HG03066 (cell line): ENCODE measurements at regions not wholly inside any gene's neighbourhood (a gene's known extent, or its start where the extent isn't known, plus 50 kb on each side); places are given as distances from the start of the nearest gene placed in this dataset.

Source experiments
- ATAC-seq: cut with Tn5 transposase; IDR thresholded peaks from one replicate; pipeline ENCODE4 v1.9.1; 2021; ENCODE audit warnings: low read depth; ENCODE audit not compliant: unreplicated experiment

DNA sequence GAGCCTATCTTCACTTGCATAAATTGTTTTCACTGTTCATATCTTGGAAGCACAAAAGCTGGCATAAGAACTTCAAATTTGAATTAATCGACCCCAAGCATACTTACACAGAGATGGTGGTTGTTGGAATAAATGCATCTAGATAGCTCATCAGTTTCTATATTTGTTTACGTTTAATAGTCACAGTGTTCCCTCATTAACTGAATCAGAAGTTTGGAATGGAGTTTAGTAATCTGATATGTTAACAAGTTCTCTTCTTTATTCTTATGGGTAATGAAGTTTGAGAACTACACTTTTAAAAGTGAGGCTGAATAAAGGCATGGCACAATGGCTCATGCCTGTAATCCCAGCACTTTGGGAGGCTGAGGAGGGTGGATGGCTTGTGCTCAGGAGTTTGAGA lies 886.7 kb upstream of the PCDH20 start:
- no peak for ATAC-seq

DNA sequence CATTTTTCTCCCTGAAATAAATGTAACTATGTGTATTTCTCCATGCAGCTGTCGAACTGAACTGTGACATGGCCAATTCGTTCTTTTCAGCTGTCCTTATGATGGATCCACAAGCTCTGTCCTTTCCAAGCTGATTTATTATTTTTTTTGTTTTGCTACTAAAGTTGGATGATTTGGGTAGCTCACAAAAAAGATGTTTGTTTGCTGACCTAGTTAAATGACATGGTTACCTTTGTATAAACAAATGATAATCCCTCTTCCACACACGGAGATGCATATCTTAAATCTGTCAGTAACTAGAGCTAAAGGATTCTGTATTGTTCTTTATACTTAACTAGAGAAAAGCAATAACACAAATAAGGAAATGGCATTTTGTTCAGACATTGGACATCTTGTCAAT lies 884.3 kb upstream of the PCDH20 start:
- ATAC-seq = no peak

DNA sequence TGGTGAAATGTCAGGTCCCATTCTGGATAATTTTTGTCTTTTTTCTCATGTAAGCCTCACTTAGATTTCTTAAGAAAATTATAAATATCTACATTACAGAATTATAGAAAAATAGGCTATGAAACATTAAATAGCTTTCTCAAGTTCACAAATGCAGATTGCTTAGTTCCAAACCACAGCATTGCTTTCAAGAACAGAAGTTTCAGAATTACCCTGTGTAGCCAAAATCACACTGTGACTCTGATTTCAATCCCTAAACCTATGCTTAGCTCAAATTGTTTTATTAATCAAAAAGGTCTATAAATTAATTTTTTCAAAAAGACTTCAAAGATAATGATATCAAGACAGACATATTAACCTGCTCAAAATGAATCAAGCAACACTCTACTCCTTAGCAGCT lies 881.2 kb upstream of the PCDH20 start:
- ATAC-seq = no peak

DNA sequence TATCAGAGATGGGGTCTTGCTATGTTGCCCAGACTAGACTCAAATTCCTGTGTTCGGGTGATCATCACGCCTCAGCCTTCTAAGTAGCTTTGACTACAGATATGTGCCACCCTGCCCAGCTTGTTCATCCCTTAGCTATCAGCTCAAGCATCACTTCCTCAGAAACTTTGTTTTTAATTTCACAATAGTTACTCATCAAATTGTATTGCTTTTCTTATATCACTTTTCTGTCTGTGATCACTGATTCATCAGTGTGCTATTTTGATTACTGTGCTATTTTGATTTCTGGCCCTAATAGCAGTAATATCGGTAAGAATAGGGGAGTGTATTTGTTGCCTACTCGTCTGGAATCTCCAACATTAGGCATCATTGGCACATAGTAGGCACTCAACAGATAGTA lies 878.6 kb upstream of the PCDH20 start:
- no peak for ATAC-seq

DNA sequence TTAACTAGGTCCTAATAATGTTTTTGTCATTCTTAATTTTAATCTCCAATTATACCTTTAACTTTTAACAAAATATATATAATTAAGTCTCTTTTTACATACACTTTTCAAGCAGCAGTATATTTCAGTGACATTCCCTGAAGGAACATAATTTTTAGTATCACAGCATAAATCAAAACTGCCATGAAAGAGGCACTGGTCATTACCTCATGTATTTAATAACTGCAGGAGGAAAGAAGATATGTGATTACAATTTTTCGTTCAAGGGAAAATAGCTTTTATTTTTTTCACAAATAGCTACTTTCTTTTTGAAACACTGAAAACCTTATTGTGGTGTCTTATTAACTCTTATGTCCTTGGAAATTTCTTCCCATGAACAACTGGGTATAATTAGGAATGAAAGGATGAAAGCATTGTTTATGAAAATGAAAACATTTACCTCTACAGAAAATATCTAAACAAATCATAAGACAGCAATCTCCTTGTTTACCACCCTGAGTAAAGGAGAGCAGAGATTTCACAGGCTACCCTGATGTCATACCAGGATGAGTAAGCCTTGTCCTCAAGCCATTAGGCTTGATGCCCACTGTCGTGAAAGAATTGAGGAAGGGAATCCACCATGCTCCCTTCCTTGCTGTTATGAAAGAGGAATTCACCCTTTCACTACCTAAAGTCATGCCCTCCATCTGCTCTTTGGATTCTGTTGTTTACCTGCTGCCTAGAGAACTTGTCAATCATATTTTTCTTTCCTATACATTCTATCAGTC lies 877.2 kb upstream of the PCDH20 start:
- ATAC-seq = no peak

GRCh38 chr13:62290542-62290941 lies 874.9 kb upstream of the PCDH20 start:
- ATAC-seq = no peak

- no peak for ATAC-seq
Observed at GRCh38 chr13:62287764-62288163, 872.1 kb upstream of the PCDH20 start.

- ATAC-seq = peak; percentile 92
Observed at GRCh38 chr13:62280590-62280989, 864.9 kb upstream of the PCDH20 start.

GRCh38 chr13:62278271-62278670 lies 862.6 kb upstream of the PCDH20 start:
- ATAC-seq = no peak

GRCh38 chr13:62251734-62252133 lies 836.1 kb upstream of the PCDH20 start:
- no peak for ATAC-seq

DNA sequence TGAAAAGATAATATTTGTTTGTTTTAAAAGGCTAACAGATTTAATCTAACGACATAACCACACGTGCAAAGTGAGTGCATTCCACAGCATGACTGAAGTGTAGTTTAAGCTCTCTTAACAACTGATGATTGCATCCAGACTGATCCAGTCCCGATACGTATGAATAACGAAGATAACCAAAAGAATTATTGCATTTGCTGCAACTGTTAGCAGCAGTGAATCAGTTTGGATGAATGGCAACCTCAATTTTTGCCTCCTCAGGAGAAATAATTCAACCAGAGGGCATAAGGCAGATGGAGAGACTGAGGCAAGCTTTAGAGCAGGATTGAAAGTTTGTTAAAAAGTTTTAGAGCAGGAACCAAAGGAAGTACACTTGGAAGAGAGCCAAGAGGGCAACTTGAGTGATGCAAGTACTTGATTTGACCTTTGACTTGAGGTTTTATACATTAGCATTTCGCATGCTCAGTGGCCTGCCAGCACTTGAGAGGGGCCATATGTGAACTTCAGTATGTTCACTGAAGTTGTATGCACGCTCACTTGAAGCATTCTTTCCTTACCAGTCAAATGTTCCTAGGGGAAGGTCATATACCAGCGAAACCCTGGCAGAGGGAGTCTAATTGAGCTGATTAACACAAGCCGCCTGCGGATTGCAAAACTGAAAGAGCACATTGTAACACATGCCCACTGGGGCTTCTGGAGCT lies 835.0 kb upstream of the PCDH20 start:
- ATAC-seq = no peak

- no peak for ATAC-seq
Observed at GRCh38 chr13:62246581-62246980, 830.9 kb upstream of the PCDH20 start.

DNA sequence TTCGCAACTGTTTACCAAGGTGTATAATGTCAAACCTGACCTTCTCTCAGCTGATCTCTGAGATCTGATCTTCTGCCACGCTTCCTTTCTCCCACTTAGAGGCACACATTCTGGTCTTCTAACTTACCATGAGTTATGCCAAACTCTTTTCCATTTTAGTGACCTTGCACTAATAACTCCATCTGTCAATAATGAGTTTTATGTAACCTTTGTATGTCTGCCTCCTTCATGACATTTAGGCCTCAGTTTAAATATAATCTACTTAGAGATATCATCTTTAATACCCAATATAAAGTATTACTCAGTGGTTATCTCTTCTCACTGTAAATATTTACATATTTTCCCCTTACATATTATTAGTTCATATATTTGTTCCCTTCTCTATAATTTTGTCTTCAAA lies 827.5 kb upstream of the PCDH20 start:
- ATAC-seq = no peak

DNA sequence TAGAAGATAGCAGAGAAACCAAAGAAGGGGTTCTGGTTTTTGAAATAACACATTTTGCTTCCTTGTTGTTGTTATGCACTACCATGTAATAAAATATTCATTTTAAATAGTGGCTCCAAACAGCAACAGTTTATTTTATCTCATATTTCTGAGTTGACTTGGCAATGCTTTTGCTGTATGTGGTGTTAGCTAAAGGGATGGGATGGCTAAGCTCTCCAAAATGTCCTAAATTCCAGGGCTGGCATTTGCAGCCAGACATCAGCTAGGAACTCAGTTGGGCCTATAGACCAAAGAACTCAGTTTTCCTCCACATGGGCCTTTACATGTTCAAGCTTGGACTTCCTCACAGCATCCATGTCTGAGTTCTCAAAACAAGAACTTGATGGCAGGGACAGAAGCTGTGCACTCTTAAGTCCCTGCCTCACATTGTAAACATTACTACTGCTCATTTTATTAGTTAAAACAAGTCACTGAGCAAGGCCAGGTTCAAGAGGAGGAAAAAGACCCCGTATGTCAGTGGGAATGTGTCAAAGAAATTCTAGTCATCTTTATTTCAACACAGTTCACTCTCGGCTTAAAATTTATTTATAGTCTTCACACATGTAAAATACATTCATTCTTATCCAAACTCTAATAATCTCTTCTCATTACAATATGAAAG lies 819.3 kb upstream of the PCDH20 start:
- no peak for ATAC-seq

GRCh38 chr13:62210951-62211350 lies 795.3 kb upstream of the PCDH20 start:
- no peak for ATAC-seq

GRCh38 chr13:62209529-62209928 lies 793.9 kb upstream of the PCDH20 start:
- ATAC-seq = peak; percentile 87

GRCh38 chr13:62207388-62207787 lies 791.7 kb upstream of the PCDH20 start:
- no peak for ATAC-seq

DNA sequence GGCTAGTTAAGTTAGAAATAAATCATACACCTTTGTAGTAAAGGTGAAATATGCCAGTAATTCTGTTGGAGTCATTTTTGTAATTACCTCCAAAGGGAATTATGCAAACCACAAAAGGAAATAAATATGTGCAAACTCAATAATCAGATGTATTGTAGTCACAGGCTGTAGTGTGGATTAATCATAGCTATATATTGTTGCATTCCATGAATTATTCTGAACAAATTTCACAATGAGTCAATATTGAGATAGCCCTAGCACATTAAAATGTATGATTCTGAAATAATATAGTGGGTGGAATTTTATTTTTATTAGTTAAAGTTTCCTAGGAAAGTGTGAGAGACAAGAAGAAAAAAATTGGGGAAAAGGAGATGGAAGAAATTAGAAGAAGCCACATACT lies 790.5 kb upstream of the PCDH20 start:
- ATAC-seq = no peak

- ATAC-seq = no peak
Observed at GRCh38 chr13:62205273-62205672, 789.6 kb upstream of the PCDH20 start.

GRCh38 chr13:62194371-62194770 lies 778.7 kb upstream of the PCDH20 start:
- ATAC-seq = no peak

GRCh38 chr13:62193919-62194318 lies 778.3 kb upstream of the PCDH20 start:
- no peak for ATAC-seq
